Esophagus squamous epithelium (tissue), 4 donors: ENCODE measurements at regions not wholly inside any gene's neighbourhood (a gene's known extent, or its start where the extent isn't known, plus 50 kb on each side); places are given as distances from the start of the nearest gene placed in this dataset.

ENCODE experiments used
- POLR2A ChIP-seq, 4 donors: fragments of 450-650 bp; IDR thresholded peaks; one replicate each; pipeline ENCODE4 v1.6.1; 2017; ENCODE audit warnings: antibody characterized with exemption in 4 of 4, mild to moderate bottlenecking in 4 of 4, moderate library complexity in 3 of 4
- TF ChIP-seq, protein P1 (sequence below), 6 experiments: fragments of 450-650 bp in 4 of 6; fragments of 200-600 bp in 2 of 6; sonication (generic) in 2 of 6; IDR thresholded peaks; one replicate each; pipeline ENCODE4 v1.5.1; 2016 to 2019; ENCODE audit warnings: antibody characterized with exemption in 6 of 6, mild to moderate bottlenecking in 4 of 6, moderate library complexity in 4 of 6

DNA sequence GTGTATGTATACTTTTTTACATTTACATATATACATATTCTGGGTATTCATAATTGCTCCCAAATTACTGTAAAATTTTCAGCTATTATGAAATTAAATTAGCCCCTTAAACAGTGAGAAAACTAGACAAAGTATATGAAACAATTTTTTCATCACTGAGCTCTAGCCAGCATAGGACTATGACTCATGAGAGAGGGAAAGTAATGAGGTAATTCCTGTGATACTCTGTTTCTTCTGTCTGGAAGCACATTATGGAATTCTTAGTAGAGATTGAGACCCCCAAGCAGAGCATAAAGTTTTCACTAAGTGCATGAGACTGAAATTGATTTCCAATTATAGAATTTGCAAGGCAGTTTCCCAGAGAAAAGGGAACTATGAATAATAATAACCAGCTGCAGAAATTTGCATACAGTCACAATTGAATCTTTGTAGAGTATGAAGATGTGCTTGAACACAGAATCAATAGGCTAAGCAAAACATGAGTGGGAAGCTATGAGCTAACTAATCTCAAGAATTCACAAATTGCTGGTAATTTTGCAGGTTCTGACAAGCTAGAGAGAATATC lies 779.3 kb downstream of the ARAP2 start:
- TF ChIP-seq, protein P1, sequence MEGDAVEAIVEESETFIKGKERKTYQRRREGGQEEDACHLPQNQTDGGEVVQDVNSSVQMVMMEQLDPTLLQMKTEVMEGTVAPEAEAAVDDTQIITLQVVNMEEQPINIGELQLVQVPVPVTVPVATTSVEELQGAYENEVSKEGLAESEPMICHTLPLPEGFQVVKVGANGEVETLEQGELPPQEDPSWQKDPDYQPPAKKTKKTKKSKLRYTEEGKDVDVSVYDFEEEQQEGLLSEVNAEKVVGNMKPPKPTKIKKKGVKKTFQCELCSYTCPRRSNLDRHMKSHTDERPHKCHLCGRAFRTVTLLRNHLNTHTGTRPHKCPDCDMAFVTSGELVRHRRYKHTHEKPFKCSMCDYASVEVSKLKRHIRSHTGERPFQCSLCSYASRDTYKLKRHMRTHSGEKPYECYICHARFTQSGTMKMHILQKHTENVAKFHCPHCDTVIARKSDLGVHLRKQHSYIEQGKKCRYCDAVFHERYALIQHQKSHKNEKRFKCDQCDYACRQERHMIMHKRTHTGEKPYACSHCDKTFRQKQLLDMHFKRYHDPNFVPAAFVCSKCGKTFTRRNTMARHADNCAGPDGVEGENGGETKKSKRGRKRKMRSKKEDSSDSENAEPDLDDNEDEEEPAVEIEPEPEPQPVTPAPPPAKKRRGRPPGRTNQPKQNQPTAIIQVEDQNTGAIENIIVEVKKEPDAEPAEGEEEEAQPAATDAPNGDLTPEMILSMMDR (IDR thresholded peaks at IDR 0.05): no peak
- TF ChIP-seq POLR2A (IDR thresholded peaks at IDR 0.05): no peak
